CD14-positive monocyte (primary cell): ENCODE measurements at regions not wholly inside any gene's neighbourhood (a gene's known extent, or its start where the extent isn't known, plus 50 kb on each side); places are given as distances from the start of the nearest gene placed in this dataset.
"Not testable (repeated sequence)": the region's sequence is repeated elsewhere in the genome, so short reads cannot be mapped to it uniquely, and the experiment has no call there.

ENCODE experiments used
- DNase-seq, 3 donors: peaks; one replicate each; pipeline ENCODE4 v3.0.0-alpha.2; 2011 to 2022
- H2AFZ ChIP-seq: 2 replicates; pipeline ENCODE4 v1.6.0; 2012; ENCODE audit warnings: mild to moderate bottlenecking, low read depth, low read length, inconsistent platforms; ENCODE audit not compliant: insufficient read depth, poor library complexity, severe bottlenecking
- H3K27ac ChIP-seq, 2 donors: 1 replicate in 1 of 2; 2 replicates in 1 of 2; pipeline ENCODE4 v1.5.1; 2012 to 2013; ENCODE audit warnings: low read length in 2 of 2, control low read depth in 1 of 2, inconsistent platforms in 1 of 2, low read depth in 1 of 2, mild to moderate bottlenecking in 1 of 2
- H3K27me3 ChIP-seq, 2 donors: one replicate each; pipeline versions ENCODE4 v1.6.0 to v1.6.1; 2011 to 2013; ENCODE audit warnings: low read length in 2 of 2; ENCODE audit not compliant: control insufficient read depth in 2 of 2, insufficient read depth in 2 of 2
- H3K36me3 ChIP-seq, 2 donors: replicated peaks in 1 of 2; 1 replicate in 1 of 2; 2 replicates in 1 of 2; pipeline versions ENCODE4 v1.5.1 to v1.6.1; 2012 to 2013; ENCODE audit warnings: low read length in 2 of 2, control low read depth in 1 of 2, inconsistent platforms in 1 of 2, mild to moderate bottlenecking in 1 of 2; ENCODE audit not compliant: insufficient read depth in 2 of 2, control insufficient read depth in 1 of 2
- H3K4me1 ChIP-seq, 2 donors: 1 replicate in 1 of 2; 2 replicates in 1 of 2; pipeline versions ENCODE4 v1.5.1 to v1.6.1; 2012 to 2013; ENCODE audit warnings: low read length in 2 of 2, control low read depth in 1 of 2, inconsistent platforms in 1 of 2, mild to moderate bottlenecking in 1 of 2, moderate library complexity in 1 of 2; ENCODE audit not compliant: insufficient read depth in 2 of 2, control insufficient read depth in 1 of 2
- H3K4me2 ChIP-seq: replicated peaks from 2 replicates; pipeline ENCODE3; 2012; ENCODE audit warnings: low read length, moderate library complexity, mild to moderate bottlenecking; ENCODE audit not compliant: poor library complexity, severe bottlenecking; ENCODE audit errors: extremely low read depth
- H3K4me3 ChIP-seq, 3 experiments: fragments of 200-600 bp in 1 of 3; sonication (generic) in 1 of 3; replicated peaks in 1 of 3; 1 replicate in 2 of 3; 2 replicates in 1 of 3; pipeline ENCODE4 v1.5.1; 2011 to 2013; ENCODE audit warnings: low read length in 3 of 3, mild to moderate bottlenecking in 3 of 3, control low read depth in 2 of 3, low read depth in 2 of 3, inconsistent platforms in 1 of 3, moderate library complexity in 1 of 3
- H3K79me2 ChIP-seq: 2 replicates; pipeline ENCODE4 v1.6.0; 2012; ENCODE audit warnings: mild to moderate bottlenecking, control low read depth, inconsistent platforms, low read length, moderate library complexity; ENCODE audit not compliant: insufficient read depth
- H3K9ac ChIP-seq: 2 replicates; pipeline ENCODE4 v1.6.0; 2017; ENCODE audit warnings: low read length, mild to moderate bottlenecking; ENCODE audit not compliant: insufficient read depth, poor library complexity, severe bottlenecking
- H3K9me3 ChIP-seq, 2 donors: replicated peaks in 1 of 2; 1 replicate in 1 of 2; 2 replicates in 1 of 2; pipeline versions ENCODE4 v1.5.1 to v1.6.1; 2012 to 2013; ENCODE audit warnings: low read length in 2 of 2, control low read depth in 1 of 2; ENCODE audit not compliant: control insufficient read depth in 1 of 2, insufficient read depth in 1 of 2
- H4K20me1 ChIP-seq: 2 replicates; pipeline ENCODE4 v1.6.0; 2012; ENCODE audit warnings: mild to moderate bottlenecking, low read length, control low read depth, moderate library complexity; ENCODE audit not compliant: insufficient read depth
- H3K27ac Mint-ChIP-seq, 7 donors: one replicate each; pipeline ENCODE4 v1.8.0; 2020; ENCODE audit warnings: mild to moderate bottlenecking in 7 of 7, mixed read lengths in 7 of 7, moderate library complexity in 6 of 7, inconsistent platforms in 2 of 7
- H3K27me3 Mint-ChIP-seq, 3 donors: one replicate each; pipeline ENCODE4 v1.8.0; 2021 to 2022; ENCODE audit warnings: low read depth in 3 of 3, mild to moderate bottlenecking in 3 of 3, mixed read lengths in 3 of 3, moderate library complexity in 3 of 3, inconsistent platforms in 1 of 3
- H3K36me3 Mint-ChIP-seq, 2 donors: one replicate each; pipeline ENCODE4 v1.8.0; 2020; ENCODE audit warnings: mixed read lengths in 2 of 2, inconsistent platforms in 1 of 2, mild to moderate bottlenecking in 1 of 2
- H3K4me1 Mint-ChIP-seq: one replicate; pipeline ENCODE4 v1.8.0; 2020; ENCODE audit warnings: mild to moderate bottlenecking, mixed read lengths
- H3K4me3 Mint-ChIP-seq, 2 donors: one replicate each; pipeline ENCODE4 v1.8.0; 2020; ENCODE audit warnings: mild to moderate bottlenecking in 2 of 2, mixed read lengths in 2 of 2, moderate library complexity in 1 of 2
- H3K9me3 Mint-ChIP-seq, 7 donors: one replicate each; pipeline ENCODE4 v1.8.0; 2020 to 2022; ENCODE audit warnings: mixed read lengths in 7 of 7, mild to moderate bottlenecking in 6 of 7, moderate library complexity in 6 of 7, inconsistent platforms in 2 of 7
- CTCF ChIP-seq: fragments of 200-600 bp; IDR thresholded peaks from one replicate; pipeline ENCODE4 v1.8.0; 2022; ENCODE audit warnings: antibody characterized with exemption, mild to moderate bottlenecking
- WGBS: methylation state at CpG from one replicate; pipeline ENCODE4 v1.1.5; 2013; ENCODE audit warnings: missing lambda C conversion rate; ENCODE audit not compliant: insufficient coverage; 5-methylcytosine and 5-hydroxymethylcytosine counted together
- intact Hi-C, 2 donors: fragments of 100-400 bp; cut with micrococcal nuclease; formaldehyde crosslinking; loops; one replicate each; pipeline versions ENCODE4 v1.15.0 to v1.15.1; 2023

DNA sequence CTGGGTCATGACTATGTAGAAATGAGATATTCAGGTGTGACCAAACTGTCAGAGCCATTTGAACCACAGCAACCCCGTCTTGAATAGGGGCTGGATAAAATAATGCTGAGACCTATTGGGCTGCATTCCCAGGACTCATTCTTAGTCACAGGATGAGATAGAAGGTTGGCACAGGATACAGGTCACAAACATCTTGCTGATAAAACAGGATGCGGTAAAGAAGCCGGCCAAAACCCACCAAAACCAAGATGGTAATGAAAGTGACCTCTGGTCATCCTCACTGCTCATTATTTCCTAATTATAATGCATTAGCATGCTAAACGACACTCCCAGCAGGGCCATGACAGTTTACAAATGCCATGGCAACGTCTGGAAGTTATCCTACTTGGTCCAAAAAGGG is 545.5 kb downstream of the TMEM114 start:
- Mint-ChIP-seq H3K4me3 (no peak overlapping the region), H3K36me3 (no peaks in the 10 kb centered on the region), H3K27me3 (peaks cover 0 to 3% (median 0%) of the 10 kb centered on the region in 3 donors), H3K9me3 (peaks cover 0 to 12% (median 6%) of the 10 kb centered on the region in 7 donors), H3K4me1 (no peaks in the 10 kb centered on the region), H3K27ac (no peak overlapping the region)
- TF ChIP-seq CTCF, result no peak
- Histone ChIP-seq H3K27ac (no peak overlapping the region), H2AFZ (no peak overlapping the region), H3K4me2 (no peak overlapping the region), H3K79me2 (no peaks in the 10 kb centered on the region), H3K27me3 (no peaks in the 10 kb centered on the region), H3K9ac (no peak overlapping the region), H3K4me3 (no peak overlapping the region), H3K9me3 (peaks cover 10 to 13% of the 10 kb centered on the region in 2 donors), H3K4me1 (no peaks in the 10 kb centered on the region), H4K20me1 (no peaks in the 10 kb centered on the region), H3K36me3 (no peaks in the 10 kb centered on the region)
- no peak for DNase-seq
- intact Hi-C loops, result no loop called here
- 75% methylated on average over 5 of the region's 5 CpGs for WGBS

GRCh38 chr16:8032406-8032805 is 557.9 kb downstream of the TMEM114 start:
- peaks cover 0 to 7% (median 2%) of the 10 kb centered on the region in 7 donors for H3K9me3 Mint-ChIP-seq
- no peak overlapping the region for H3K4me2 ChIP-seq
- intact Hi-C loops, result no loop called here
- no peaks in the 10 kb centered on the region for H3K36me3 Mint-ChIP-seq
- 92% methylated on average over 2 of the region's 3 CpGs for WGBS
- no peak overlapping the region for H3K4me3 Mint-ChIP-seq
- no peak overlapping the region for H3K9ac ChIP-seq
- H3K27me3 ChIP-seq, result no peaks in the 10 kb centered on the region
- H3K27ac Mint-ChIP-seq, result no peak overlapping the region
- no peak overlapping the region for H3K27ac ChIP-seq
- no peaks in the 10 kb centered on the region for H3K4me1 ChIP-seq
- no peaks in the 10 kb centered on the region for H3K36me3 ChIP-seq
- no peak for DNase-seq
- H3K9me3 ChIP-seq, result no peaks in the 10 kb centered on the region
- TF ChIP-seq CTCF, result no peak
- no peaks in the 10 kb centered on the region for H4K20me1 ChIP-seq
- H3K4me3 ChIP-seq, result no peak overlapping the region
- no peak overlapping the region for H2AFZ ChIP-seq
- no peaks in the 10 kb centered on the region for H3K27me3 Mint-ChIP-seq
- no peaks in the 10 kb centered on the region for H3K79me2 ChIP-seq
- H3K4me1 Mint-ChIP-seq, result no peaks in the 10 kb centered on the region

- H3K27ac ChIP-seq, H3K27ac Mint-ChIP-seq, H3K9ac ChIP-seq, H3K36me3 Mint-ChIP-seq, H3K4me2 ChIP-seq, H3K36me3 ChIP-seq, DNase-seq, H3K79me2 ChIP-seq, H3K9me3 ChIP-seq, H2AFZ ChIP-seq, H3K4me1 ChIP-seq, H3K27me3 Mint-ChIP-seq, H4K20me1 ChIP-seq, H3K4me3 Mint-ChIP-seq, H3K27me3 ChIP-seq, H3K9me3 Mint-ChIP-seq, intact Hi-C loops, H3K4me3 ChIP-seq, H3K4me1 Mint-ChIP-seq: not testable (repeated sequence)
- no CpG with 5 or more reads among the region's 3 CpGs for WGBS
Observed at GRCh38 chr16:8030004-8030403, 560.3 kb downstream of the TMEM114 start.
